Trophoblast cell (in vitro differentiated cells and primary cell): ENCODE measurements at regions not wholly inside any gene's neighbourhood (a gene's known extent, or its start where the extent isn't known, plus 50 kb on each side); places are given as distances from the start of the nearest gene placed in this dataset.

Source experiments
- DNase-seq, 2 donors: peaks; one replicate each; pipeline ENCODE4 v3.0.0-alpha.2; 2016
- H2AFZ ChIP-seq: 2 replicates; pipeline ENCODE4 v1.6.1; 2013; ENCODE audit warnings: low read length, moderate library complexity, mild to moderate bottlenecking; ENCODE audit not compliant: insufficient read depth, poor library complexity
- H2AK5ac ChIP-seq: 2 replicates; pipeline ENCODE4 v1.6.1; 2013; ENCODE audit warnings: mild to moderate bottlenecking, low read length
- H2BK120ac ChIP-seq: 2 replicates; pipeline ENCODE4 v1.6.1; 2013; ENCODE audit warnings: low read length, mild to moderate bottlenecking, moderate library complexity; ENCODE audit not compliant: insufficient read depth, poor library complexity
- H2BK12ac ChIP-seq: 2 replicates; pipeline ENCODE4 v1.6.1; 2013; ENCODE audit warnings: mild to moderate bottlenecking, low read length, moderate library complexity
- H2BK5ac ChIP-seq: 2 replicates; pipeline ENCODE4 v1.6.1; 2013; ENCODE audit warnings: low read length, low read depth, moderate library complexity, mild to moderate bottlenecking; ENCODE audit not compliant: poor library complexity
- H3K14ac ChIP-seq: 2 replicates; pipeline ENCODE4 v1.6.1; 2013; ENCODE audit warnings: mild to moderate bottlenecking, low read length
- H3K18ac ChIP-seq: 2 replicates; pipeline ENCODE4 v1.6.1; 2013; ENCODE audit warnings: mild to moderate bottlenecking, low read length
- H3K23ac ChIP-seq: 2 replicates; pipeline ENCODE4 v1.6.1; 2013; ENCODE audit warnings: low read length
- H3K27ac ChIP-seq: 2 replicates; pipeline ENCODE4 v1.5.1; 2013; ENCODE audit warnings: low read depth, mild to moderate bottlenecking, inconsistent platforms, low read length, moderate library complexity
- H3K27me3 ChIP-seq: 2 replicates; pipeline ENCODE4 v1.6.1; 2013; ENCODE audit warnings: inconsistent platforms, mild to moderate bottlenecking, low read length, moderate library complexity; ENCODE audit not compliant: insufficient read depth
- H3K36me3 ChIP-seq, 2 experiments: 1 replicate in 1 of 2; 2 replicates in 1 of 2; pipeline ENCODE4 v1.6.1; 2013; ENCODE audit warnings: low read length in 2 of 2, mild to moderate bottlenecking in 2 of 2, moderate library complexity in 1 of 2; ENCODE audit not compliant: insufficient read depth in 2 of 2, control insufficient read depth in 1 of 2
- H3K4ac ChIP-seq: 2 replicates; pipeline ENCODE4 v1.6.1; 2013; ENCODE audit warnings: low read depth, mild to moderate bottlenecking, low read length, moderate library complexity
- H3K4me1 ChIP-seq, 2 experiments: 1 replicate in 1 of 2; 2 replicates in 1 of 2; pipeline ENCODE4 v1.6.1; 2013; ENCODE audit warnings: low read length in 2 of 2, mild to moderate bottlenecking in 2 of 2, moderate library complexity in 1 of 2; ENCODE audit not compliant: insufficient read depth in 2 of 2, control insufficient read depth in 1 of 2
- H3K4me2 ChIP-seq: 2 replicates; pipeline ENCODE4 v1.6.1; 2013; ENCODE audit warnings: inconsistent platforms, mild to moderate bottlenecking, low read length, moderate library complexity
- H3K4me3 ChIP-seq: 2 replicates; pipeline ENCODE4 v1.5.1; 2013; ENCODE audit warnings: mild to moderate bottlenecking, low read depth, low read length, inconsistent platforms
- H3K79me1 ChIP-seq: one replicate; pipeline ENCODE4 v1.6.1; 2013; ENCODE audit warnings: low read length
- H3K79me2 ChIP-seq: 2 replicates; pipeline ENCODE4 v1.6.1; 2013; ENCODE audit warnings: low read length, mild to moderate bottlenecking; ENCODE audit not compliant: control insufficient read depth, insufficient read depth, poor library complexity
- H3K9ac ChIP-seq: 2 replicates; pipeline ENCODE4 v1.6.1; 2013; ENCODE audit warnings: mild to moderate bottlenecking, low read length
- H3K9me3 ChIP-seq: 2 replicates; pipeline ENCODE4 v1.6.1; 2013; ENCODE audit warnings: low read depth, mild to moderate bottlenecking, control low read depth, inconsistent platforms, low read length; ENCODE audit not compliant: insufficient read depth
- H4K12ac ChIP-seq: 2 replicates; pipeline ENCODE4 v1.6.1; 2013; ENCODE audit warnings: low read depth, mild to moderate bottlenecking, low read length, moderate library complexity
- H4K8ac ChIP-seq: 2 replicates; pipeline ENCODE4 v1.6.1; 2013; ENCODE audit warnings: low read depth, mild to moderate bottlenecking, low read length, moderate library complexity
- H4K91ac ChIP-seq: one replicate; pipeline ENCODE4 v1.6.1; 2013; ENCODE audit warnings: low read depth, mild to moderate bottlenecking, low read length, moderate library complexity
- WGBS: extraction: QIAGEN DNeasy Blood & Tissue Kit; methylation state at CpG from one replicate; pipeline ENCODE4 v1.1.7; 2013; ENCODE audit warnings: missing lambda C conversion rate; ENCODE audit not compliant: insufficient read length, insufficient coverage; ENCODE audit errors: extremely low coverage; 5-methylcytosine and 5-hydroxymethylcytosine counted together

DNA sequence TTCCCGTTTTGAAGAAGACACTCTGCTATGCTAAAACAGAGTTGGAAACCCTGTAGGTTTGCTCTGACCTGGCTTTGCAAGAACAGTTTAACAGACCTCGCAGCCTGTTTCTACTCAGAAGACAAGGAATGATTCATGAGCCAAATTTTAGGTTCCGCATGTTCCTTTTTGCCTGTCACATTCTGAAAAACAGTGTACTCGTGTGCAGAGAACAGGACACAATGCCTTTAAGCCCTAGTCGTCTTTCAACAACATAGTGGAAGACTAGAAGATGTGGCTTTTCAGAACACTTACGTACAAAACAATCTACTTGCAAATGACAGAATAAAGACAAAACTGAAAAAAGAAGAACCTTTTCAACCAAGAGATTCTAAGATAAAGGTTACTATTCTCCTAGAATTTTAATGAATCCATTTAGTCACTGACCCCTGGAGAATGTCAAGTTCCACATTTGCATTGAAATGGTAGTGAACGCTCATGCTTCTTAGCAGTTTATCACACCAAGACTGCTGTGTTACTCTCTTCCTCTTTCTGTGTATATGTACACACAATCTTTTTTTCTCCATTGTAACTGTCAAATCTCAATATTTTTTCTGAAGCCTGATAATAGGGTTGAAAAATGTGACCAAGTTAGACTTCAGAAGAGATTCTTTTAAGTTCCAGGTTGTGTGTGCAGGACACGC lies 220.7 kb upstream of the NRSN1 start:
- no peak overlapping the region for H3K14ac ChIP-seq
- no peak overlapping the region for H2BK5ac ChIP-seq
- no peak overlapping the region for H2BK120ac ChIP-seq
- H3K4me3 ChIP-seq = no peak overlapping the region
- no peak overlapping the region for H3K18ac ChIP-seq
- no peak overlapping the region for H4K91ac ChIP-seq
- no peaks in the 10 kb centered on the region for H3K79me2 ChIP-seq
- H3K27me3 ChIP-seq = no peaks in the 10 kb centered on the region
- no peaks in the 10 kb centered on the region for H3K9me3 ChIP-seq
- H4K8ac ChIP-seq = no peak overlapping the region
- WGBS = no CpG with 5 or more reads among the region's 8 CpGs
- no peak overlapping the region for H3K9ac ChIP-seq
- H3K79me1 ChIP-seq = no peaks in the 10 kb centered on the region
- H3K4me1 ChIP-seq = no peaks in the 10 kb centered on the region
- no peaks in the 10 kb centered on the region for H3K36me3 ChIP-seq
- no peak for DNase-seq
- H3K27ac ChIP-seq = no peak overlapping the region
- H3K23ac ChIP-seq = no peak overlapping the region
- H4K12ac ChIP-seq = no peak overlapping the region
- H2BK12ac ChIP-seq = no peak overlapping the region
- H2AK5ac ChIP-seq = no peak overlapping the region
- H3K4me2 ChIP-seq = no peak overlapping the region
- H3K4ac ChIP-seq = no peak overlapping the region
- H2AFZ ChIP-seq = no peak overlapping the region

DNA sequence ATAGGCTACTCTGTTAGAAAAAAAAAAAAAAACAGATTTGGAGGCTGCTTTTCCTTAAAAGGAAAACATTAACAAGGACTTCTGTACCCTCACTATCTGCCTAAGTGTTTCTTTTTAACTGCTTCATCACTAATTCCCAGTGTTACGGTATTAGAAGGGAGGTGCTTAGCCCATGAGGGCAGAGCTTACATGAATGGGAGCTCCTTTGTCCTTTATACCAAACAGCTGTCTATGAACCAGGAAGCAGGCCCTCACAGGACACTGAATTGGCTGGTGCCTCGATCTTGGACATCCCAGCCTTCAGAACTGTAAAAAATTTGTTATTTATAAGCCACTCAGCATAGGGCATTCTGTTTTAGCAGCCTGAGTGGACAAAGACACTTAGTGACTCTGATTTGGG lies 215.6 kb upstream of the NRSN1 start:
- H2BK5ac ChIP-seq = no peak overlapping the region
- no peak overlapping the region for H2AFZ ChIP-seq
- no peaks in the 10 kb centered on the region for H3K9me3 ChIP-seq
- no peaks in the 10 kb centered on the region for H3K79me1 ChIP-seq
- H3K4me2 ChIP-seq = no peak overlapping the region
- H2BK120ac ChIP-seq = no peak overlapping the region
- no peak overlapping the region for H2BK12ac ChIP-seq
- no peak for DNase-seq
- no peak overlapping the region for H3K14ac ChIP-seq
- no peak overlapping the region for H3K4ac ChIP-seq
- H3K9ac ChIP-seq = no peak overlapping the region
- no peak overlapping the region for H3K23ac ChIP-seq
- no peak overlapping the region for H3K18ac ChIP-seq
- no peak overlapping the region for H2AK5ac ChIP-seq
- H3K27me3 ChIP-seq = no peaks in the 10 kb centered on the region
- no peaks in the 10 kb centered on the region for H3K36me3 ChIP-seq
- H3K27ac ChIP-seq = no peak overlapping the region
- no peak overlapping the region for H4K91ac ChIP-seq
- H3K79me2 ChIP-seq = no peaks in the 10 kb centered on the region
- no peak overlapping the region for H4K8ac ChIP-seq
- no CpG with 5 or more reads among the region's 2 CpGs for WGBS
- H3K4me1 ChIP-seq = no peaks in the 10 kb centered on the region
- H3K4me3 ChIP-seq = no peak overlapping the region
- H4K12ac ChIP-seq = no peak overlapping the region

DNA sequence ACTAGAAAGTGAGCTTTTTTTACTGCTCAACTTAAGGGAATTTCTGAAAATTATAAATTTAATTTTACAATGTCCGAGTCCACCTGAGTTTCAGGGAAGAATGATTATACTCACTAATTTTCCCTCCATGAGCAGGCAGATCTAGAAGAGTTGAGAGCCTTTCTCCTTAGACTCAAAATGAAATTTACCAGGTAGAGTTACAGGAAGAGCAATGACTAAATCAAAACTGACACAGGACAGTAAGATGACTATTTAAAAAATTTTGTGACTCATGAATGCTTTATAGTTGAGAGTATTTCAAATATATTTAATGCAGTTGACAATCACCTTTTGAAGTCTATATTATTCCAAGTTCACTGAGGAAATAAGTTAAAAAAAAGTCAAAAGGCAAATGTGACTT lies 198.1 kb upstream of the NRSN1 start:
- Histone ChIP-seq H3K27ac (no peak overlapping the region), H3K36me3 (no peaks in the 10 kb centered on the region), H4K8ac (no peak overlapping the region), H3K14ac (no peak overlapping the region), H2BK12ac (no peak overlapping the region), H2AFZ (no peak overlapping the region), H3K4me3 (no peak overlapping the region), H2BK120ac (no peak overlapping the region), H3K79me1 (no peaks in the 10 kb centered on the region), H3K9ac (no peak overlapping the region), H3K4me1 (no peaks in the 10 kb centered on the region), H3K23ac (no peak overlapping the region), H3K9me3 (no peaks in the 10 kb centered on the region), H2BK5ac (no peak overlapping the region), H3K4me2 (no peak overlapping the region), H3K4ac (no peak overlapping the region), H4K91ac (no peak overlapping the region), H2AK5ac (no peak overlapping the region), H3K18ac (no peak overlapping the region), H3K27me3 (no peaks in the 10 kb centered on the region), H4K12ac (no peak overlapping the region), H3K79me2 (no peaks in the 10 kb centered on the region)
- WGBS = no CpG with 5 or more reads among the region's 1 CpG
- DNase-seq = no peak

DNA sequence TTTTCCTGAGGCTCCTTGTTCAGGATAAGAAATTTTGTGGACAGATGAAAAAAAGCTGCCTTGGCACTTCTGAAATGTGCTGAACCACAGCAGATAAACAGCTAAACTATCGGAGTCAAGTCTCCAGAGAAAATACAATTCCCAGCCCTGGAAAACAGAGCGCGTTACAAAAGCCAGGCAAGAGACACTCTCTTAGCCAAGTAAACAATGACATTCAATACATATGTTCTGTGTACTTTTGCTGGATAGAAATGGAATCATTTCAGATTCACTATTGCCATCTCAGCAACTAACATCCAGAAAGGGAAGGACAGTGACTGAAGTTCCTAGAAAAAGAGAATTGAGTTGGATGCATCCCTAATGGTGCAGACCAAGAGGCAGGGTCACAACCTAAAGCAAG lies 196.8 kb upstream of the NRSN1 start:
- H2BK12ac ChIP-seq = no peak overlapping the region
- no CpG with 5 or more reads among the region's 3 CpGs for WGBS
- H2BK5ac ChIP-seq = no peak overlapping the region

More for the DNA sequence above, 196.8 kb upstream of the NRSN1 start:
- H2AK5ac ChIP-seq = no peak overlapping the region
- no peak overlapping the region for H3K27ac ChIP-seq
- H3K14ac ChIP-seq = no peak overlapping the region
- no peak overlapping the region for H2AFZ ChIP-seq
- no peak overlapping the region for H3K18ac ChIP-seq
- no peak overlapping the region for H3K9ac ChIP-seq
- no peaks in the 10 kb centered on the region for H3K9me3 ChIP-seq
- DNase-seq = no peak
- no peaks in the 10 kb centered on the region for H3K79me2 ChIP-seq
- no peaks in the 10 kb centered on the region for H3K27me3 ChIP-seq
- H3K4ac ChIP-seq = no peak overlapping the region
- no peak overlapping the region for H2BK120ac ChIP-seq
- no peak overlapping the region for H3K23ac ChIP-seq
- no peak overlapping the region for H4K8ac ChIP-seq
- H3K4me1 ChIP-seq = no peaks in the 10 kb centered on the region
- H3K4me3 ChIP-seq = no peak overlapping the region
- no peak overlapping the region for H4K91ac ChIP-seq
- no peak overlapping the region for H4K12ac ChIP-seq
- H3K79me1 ChIP-seq = no peaks in the 10 kb centered on the region
- H3K4me2 ChIP-seq = no peak overlapping the region
- H3K36me3 ChIP-seq = no peaks in the 10 kb centered on the region
